ENCODE measurements at regions not wholly inside any gene's neighbourhood (a gene's known extent, or its start where the extent isn't known, plus 50 kb on each side); places are given as distances from the start of the nearest gene placed in this dataset.

DNA sequence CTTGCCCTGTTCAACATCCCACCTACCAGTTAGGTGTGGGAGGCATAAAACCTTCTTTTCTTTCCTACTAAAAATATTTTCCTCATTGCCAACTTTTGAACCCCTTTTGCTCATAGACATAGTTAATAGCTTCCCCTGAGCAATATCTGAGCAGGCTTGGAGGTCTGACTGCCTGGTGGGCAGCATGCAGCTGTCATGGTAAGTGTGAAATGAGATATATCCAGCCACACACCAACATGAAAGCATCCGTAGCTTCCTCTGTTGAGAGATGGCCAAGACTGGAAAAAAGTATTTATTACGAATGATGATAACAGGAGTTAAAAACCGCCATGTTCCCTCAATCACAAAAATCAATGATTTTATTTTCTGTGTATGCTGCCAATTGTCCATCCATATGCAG lies 190.1 kb downstream of the TMEM38B start:
- intact Hi-C loops (cut with DNase I) = no loop called here
- no peaks in the 10 kb centered on the region for H3K36me3 ChIP-seq
- no peak overlapping the region for H3K4me3 ChIP-seq
- no peaks in the 10 kb centered on the region for H3K4me1 ChIP-seq
- DNase-seq = no peak
- H3K27me3 ChIP-seq (ENCODE audit: low read depth) = no peaks in the 10 kb centered on the region
- ATAC-seq = no peak
- no peak for TF ChIP-seq CTCF (IDR thresholded peaks at IDR 0.05)
- no peaks in the 10 kb centered on the region for H3K9me3 ChIP-seq
- H3K27ac ChIP-seq = no peak overlapping the region

GRCh38 chr9:105886136-105886535 lies 191.8 kb downstream of the TMEM38B start:
- DNase-seq (no peak), ATAC-seq (no peak)
- Histone ChIP-seq H3K36me3 (no peaks in the 10 kb centered on the region), H3K4me1 (no peaks in the 10 kb centered on the region), H3K27ac (no peak overlapping the region), H3K9me3 (no peaks in the 10 kb centered on the region), H3K27me3 (ENCODE audit: low read depth) (no peaks in the 10 kb centered on the region), H3K4me3 (no peak overlapping the region)
- intact Hi-C loops (cut with DNase I) = no loop called here
- TF ChIP-seq CTCF (IDR thresholded peaks at IDR 0.05) = no peak

- ATAC-seq = no peak
- Histone ChIP-seq H3K27ac (no peak overlapping the region), H3K4me3 (no peak overlapping the region), H3K36me3 (no peaks in the 10 kb centered on the region), H3K27me3 (ENCODE audit: low read depth) (no peaks in the 10 kb centered on the region), H3K4me1 (no peaks in the 10 kb centered on the region), H3K9me3 (no peaks in the 10 kb centered on the region)
- intact Hi-C loops (cut with DNase I) = no loop called here
- DNase-seq = no peak
- TF ChIP-seq CTCF (IDR thresholded peaks at IDR 0.05) = no peak
These were observed 193.3 kb downstream of the TMEM38B start for GRCh38 chr9:105887679-105888078.

GRCh38 chr9:105890046-105890822 lies 195.9 kb downstream of the TMEM38B start:
- Histone ChIP-seq H3K9me3 (no peaks in the 10 kb centered on the region), H3K4me3 (no peak overlapping the region), H3K36me3 (no peaks in the 10 kb centered on the region), H3K27ac (no peak overlapping the region), H3K4me1 (no peaks in the 10 kb centered on the region), H3K27me3 (ENCODE audit: low read depth) (no peaks in the 10 kb centered on the region)
- no peak for ATAC-seq
- no peak for TF ChIP-seq CTCF (IDR thresholded peaks at IDR 0.05)
- intact Hi-C loops (cut with DNase I) = no loop called here
- DNase-seq = no peak

DNA sequence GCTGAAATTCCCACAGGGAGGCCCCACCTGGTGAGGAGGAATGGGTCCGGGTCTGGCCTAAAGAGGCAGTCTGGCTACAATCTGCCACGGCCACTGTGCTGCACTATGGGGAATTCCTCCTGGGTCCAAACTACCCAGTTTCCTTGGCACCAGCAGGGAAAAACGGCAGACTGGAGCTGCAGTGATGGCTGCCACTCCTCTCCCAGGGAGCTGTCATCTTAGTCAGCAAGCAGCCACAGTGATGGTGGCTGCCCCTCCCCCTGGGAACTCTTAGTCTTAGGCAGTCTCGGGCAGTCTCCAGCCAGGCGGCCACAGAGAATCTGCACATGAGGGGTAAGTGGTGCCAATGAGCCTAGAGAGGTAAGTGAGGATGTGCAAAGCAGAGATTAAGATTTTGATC lies 205.8 kb downstream of the TMEM38B start:
- ATAC-seq = no peak
- H3K27ac ChIP-seq = no peak overlapping the region
- TF ChIP-seq CTCF (IDR thresholded peaks at IDR 0.05) = no peak

More for the DNA sequence above, 205.8 kb downstream of the TMEM38B start:
- Histone ChIP-seq H3K27me3 (ENCODE audit: low read depth) (no peaks in the 10 kb centered on the region), H3K4me1 (no peaks in the 10 kb centered on the region), H3K9me3 (no peaks in the 10 kb centered on the region), H3K36me3 (no peaks in the 10 kb centered on the region), H3K4me3 (no peak overlapping the region)
- no peak for DNase-seq
- intact Hi-C loops (cut with DNase I) = no loop called here
